OCI-LY1 (cell line): ENCODE measurements at regions not wholly inside any gene's neighbourhood (a gene's known extent, or its start where the extent isn't known, plus 50 kb on each side); places are given as distances from the start of the nearest gene placed in this dataset.

Experiments
- CTCF ChIP-seq: fragments of 200-600 bp; sonication (generic), shearing (Covaris generic); IDR thresholded peaks from 2 replicates; pipeline ENCODE4 v1.5.1; 2017; ENCODE audit warnings: mild to moderate bottlenecking, antibody characterized with exemption, low read length, moderate library complexity, mixed read lengths
- EZH2 ChIP-seq: fragments of 200-600 bp; sonication (generic), shearing (Covaris generic); IDR thresholded peaks from 2 replicates; pipeline ENCODE4 v1.8.0; 2017; ENCODE audit warnings: borderline replicate concordance, mixed run types, mild to moderate bottlenecking, antibody characterized with exemption, low read length, moderate library complexity, mixed read lengths

GRCh38 chr7:155908385-155908784 lies 96.1 kb upstream of the SHH start:
- no peak for TF ChIP-seq CTCF
- TF ChIP-seq EZH2 = no peak
